HUDEP-2 (cell line): ENCODE measurements at regions not wholly inside any gene's neighbourhood (a gene's known extent, or its start where the extent isn't known, plus 50 kb on each side); places are given as distances from the start of the nearest gene placed in this dataset.
"Not testable (repeated sequence)": the region's sequence is repeated elsewhere in the genome, so short reads cannot be mapped to it uniquely, and the experiment has no call there.

Experiments used
- DNase-seq, 76 experiments: peaks; one replicate each; lab custom pipeline; 2025; ENCODE audit not compliant: unreplicated experiment in 76 of 76; lab: John Stamatoyannopoulos, UW

GRCh38 chr7:91446819-91447218 lies 182.6 kb downstream of the FZD1 start:
- no peak for DNase-seq

DNA sequence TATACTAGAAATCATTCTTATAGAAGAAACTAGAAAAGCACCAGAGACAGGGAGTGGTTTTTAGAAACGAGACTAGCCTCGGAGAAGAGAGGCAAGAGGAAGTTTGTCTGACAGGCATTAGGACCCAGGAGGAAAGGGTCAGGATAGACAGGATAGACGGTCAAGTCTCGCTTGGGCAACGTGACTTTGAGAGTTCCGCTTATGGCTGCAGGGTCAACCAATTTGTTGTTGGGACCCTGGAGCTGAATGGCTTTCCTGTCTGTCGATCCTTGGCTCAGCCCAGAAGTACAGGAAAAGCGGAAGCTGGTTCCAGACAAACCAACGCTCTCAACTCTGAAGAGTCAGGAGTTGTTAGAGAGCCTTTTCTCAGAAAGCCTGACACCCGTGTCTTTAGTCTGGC lies 191.2 kb downstream of the FZD1 start:
- no peak for DNase-seq

DNA sequence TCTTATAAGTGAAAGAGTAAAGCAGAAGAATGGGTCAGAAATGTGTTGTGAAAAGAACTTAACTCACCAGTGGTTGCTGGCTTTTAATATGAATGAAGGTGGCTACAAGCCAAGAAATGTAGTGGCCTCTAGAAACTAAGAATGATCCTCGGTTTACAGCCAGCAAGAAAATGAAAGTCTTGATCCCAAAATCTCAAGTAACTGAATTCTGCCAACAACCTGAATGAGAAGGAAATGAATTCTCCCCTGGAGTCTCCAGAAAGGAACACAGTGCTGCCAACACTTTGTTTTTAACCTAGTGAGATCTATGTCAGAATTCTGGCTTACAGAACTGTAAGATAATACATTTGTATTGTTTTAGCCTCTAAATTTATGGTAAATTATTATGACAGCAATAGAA lies 193.0 kb downstream of the FZD1 start:
- no peak for DNase-seq

GRCh38 chr7:91459539-91459938 lies 195.3 kb downstream of the FZD1 start:
- no peak for DNase-seq

- no peak for DNase-seq
Measured at GRCh38 chr7:91462316-91462715, 198.1 kb downstream of the FZD1 start.

DNA sequence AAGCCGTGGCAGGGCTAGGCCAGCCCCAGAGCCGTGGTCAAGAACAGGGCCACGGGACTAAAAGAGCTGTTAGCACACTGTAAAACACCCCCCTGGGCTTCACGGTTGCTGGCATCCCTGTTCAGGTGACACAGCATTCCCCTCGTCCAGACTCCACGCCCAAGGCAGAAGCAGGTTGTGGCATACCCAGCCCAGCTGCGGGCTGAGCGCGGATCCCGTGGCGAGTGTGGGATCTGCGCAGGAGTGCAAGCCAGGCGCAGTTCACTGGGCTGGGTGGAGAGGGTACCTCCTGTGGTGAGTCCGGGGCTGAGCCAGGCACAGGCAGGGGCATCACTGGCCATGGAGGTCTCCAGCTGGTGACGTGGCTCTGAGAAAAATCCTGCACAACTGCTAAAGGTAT lies 199.1 kb downstream of the FZD1 start:
- no peak for DNase-seq

- DNase-seq, result no peak
Measured at GRCh38 chr7:91465595-91466061, 201.4 kb downstream of the FZD1 start.

DNA sequence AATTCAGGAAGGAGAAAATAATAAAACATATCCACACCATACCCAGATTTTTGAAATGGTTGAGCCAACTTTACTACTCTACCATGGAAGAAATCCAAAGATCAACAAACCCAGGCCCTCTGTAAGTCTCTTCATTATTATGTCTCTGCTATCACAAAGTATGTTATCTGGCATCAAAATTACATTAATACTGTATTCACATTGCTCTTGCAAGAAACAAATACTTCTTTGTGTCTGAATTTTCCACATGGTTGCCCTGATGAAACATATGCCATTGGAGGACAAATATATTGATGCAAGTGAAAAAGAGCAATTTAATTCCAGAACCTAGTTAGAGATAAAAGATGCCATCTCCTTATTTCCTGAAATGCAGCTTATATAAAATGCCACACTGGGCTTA lies 204.0 kb downstream of the FZD1 start:
- DNase-seq, result no peak

DNA sequence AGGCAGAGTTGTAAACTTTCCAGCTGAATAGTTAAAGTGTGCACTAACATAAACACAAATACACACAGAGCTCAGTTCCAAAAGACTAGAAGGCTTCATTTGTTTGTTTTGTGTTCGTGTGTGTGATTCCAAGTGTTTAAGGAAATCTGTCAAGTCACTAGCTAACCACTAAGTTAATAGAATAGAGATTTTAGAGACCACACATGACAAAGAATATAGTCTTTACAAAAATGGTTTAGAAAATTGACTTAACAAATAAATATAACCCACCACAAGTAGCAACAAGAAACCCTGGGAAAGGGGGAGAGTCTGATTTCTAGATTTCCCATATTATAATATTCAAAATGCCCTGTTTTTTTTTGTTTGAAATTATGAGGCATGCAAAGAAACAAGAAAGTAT lies 209.4 kb downstream of the FZD1 start:
- DNase-seq, result no peak

GRCh38 chr7:91474074-91474473 lies 209.8 kb downstream of the FZD1 start:
- DNase-seq, result no peak

DNA sequence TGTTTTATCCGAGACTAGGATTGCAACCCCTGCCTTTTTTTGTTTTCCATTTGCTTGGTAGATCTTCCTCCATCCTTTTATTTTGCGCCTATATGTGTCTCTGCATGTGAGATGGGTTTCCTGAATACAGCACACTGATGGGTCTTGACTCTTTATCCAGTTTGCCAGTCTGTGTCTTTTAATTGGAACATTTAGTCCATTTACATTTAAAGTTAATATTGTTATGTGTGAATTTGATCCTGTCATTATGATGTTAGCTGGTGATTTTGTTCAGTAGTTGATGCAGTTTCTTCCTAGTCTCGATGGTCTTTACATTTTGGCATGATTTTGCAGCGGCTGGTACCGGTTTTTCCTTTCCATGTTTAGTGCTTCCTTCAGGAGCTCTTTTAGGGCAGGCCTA lies 216.2 kb downstream of the FZD1 start:
- not testable (repeated sequence) for DNase-seq

- DNase-seq, result no peak
Measured at GRCh38 chr7:91491868-91492267, 227.6 kb downstream of the FZD1 start.

DNA sequence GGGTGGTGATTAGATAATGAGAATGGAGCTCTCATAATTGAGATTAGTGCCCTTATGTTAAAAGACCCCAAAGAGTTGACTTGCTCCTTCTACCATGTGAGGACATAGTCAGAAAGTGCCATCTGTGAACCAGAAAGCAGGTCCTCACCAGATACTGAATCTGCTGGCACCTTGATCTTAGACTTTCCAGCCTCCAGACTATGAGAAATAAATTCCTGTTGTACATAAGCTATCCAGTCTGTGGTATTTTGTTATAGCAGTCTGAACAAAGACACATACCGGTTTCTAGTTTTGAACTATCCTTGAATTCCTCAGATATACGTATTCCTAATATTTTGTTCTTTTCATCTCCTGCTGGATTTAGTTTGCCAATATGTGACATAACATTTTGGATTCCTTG lies 228.1 kb downstream of the FZD1 start:
- DNase-seq, result no peak

DNA sequence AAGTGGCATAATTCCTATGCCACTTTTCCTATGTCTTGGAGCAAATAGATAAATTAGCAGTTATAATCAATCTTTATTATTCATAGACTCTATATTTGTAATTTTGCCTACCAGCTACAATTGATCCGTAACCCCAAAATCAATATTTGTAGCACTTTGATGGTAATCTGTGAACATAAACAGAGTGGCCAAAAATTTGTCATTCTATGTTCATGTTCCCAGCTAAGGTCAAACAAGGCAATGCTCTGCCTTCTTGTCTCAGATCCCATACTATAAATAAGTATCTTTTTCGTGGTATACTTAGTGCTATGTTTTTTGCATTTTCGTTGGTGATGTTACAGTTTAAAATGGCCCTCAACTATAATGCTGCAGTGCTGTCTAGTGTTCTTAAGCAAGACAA lies 228.5 kb downstream of the FZD1 start:
- no peak for DNase-seq

GRCh38 chr7:91494450-91494849 lies 230.2 kb downstream of the FZD1 start:
- DNase-seq, result no peak

DNA sequence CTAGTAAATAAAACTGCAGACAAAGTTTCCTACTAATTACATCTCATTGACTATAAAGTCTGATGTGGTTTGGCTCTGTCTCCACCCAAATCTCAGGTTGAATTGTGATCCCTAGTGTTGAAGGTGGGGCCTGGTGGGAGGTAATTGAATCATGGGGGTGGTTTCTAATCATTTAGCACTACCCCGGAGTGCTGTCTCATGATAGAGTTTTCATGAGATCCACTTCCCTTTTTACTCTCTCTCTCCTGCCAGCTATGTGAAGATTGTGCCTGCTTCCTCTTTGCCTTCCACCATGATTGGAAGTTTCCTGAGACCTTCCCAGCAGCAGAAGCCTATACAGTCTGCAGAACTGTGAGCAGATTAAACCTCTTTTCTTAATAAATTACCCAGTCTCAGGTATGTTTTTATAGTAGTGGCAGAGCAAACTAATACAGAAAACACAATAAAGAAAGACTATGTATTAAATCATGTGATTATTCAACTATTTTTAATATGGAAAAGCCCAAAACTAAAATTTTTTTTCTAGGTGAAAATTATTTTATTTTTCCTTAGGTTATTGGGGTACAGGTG lies 232.1 kb downstream of the FZD1 start:
- DNase-seq, result peak in 1 of 76 experiments; percentile 5

- not testable (repeated sequence) for DNase-seq
Measured at GRCh38 chr7:91497277-91497676, 233.0 kb downstream of the FZD1 start.

DNA sequence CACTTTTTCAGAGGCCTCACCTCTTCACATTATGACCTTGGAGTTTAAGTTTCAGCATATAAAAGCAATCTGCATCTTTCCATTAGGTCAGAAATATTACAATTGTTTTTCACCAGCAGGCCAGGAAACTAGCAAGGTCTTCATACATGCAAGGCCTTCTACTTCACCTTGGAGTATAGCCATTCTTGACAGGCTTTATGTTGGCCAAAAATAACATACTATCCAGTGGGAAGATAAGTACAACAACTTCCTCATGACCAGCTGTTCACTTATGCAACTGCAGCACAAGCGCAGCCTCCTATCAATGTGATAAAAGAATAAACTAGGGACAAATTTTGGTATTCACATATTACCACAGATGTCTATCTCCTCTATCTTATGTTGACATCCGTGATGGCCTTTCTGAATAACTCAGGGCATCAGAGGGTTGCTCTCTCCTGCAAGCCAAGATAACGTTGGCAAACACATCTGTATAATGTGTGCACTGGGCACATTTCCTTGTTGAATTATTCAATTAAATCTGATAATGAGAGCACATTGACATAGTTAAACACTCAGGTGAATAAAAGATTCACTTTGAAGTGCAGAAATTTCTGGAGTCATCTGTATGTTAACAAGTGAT lies 239.8 kb downstream of the FZD1 start:
- peak in 18 of 76 experiments; percentile 1 to 65 (median 22) for DNase-seq

DNA sequence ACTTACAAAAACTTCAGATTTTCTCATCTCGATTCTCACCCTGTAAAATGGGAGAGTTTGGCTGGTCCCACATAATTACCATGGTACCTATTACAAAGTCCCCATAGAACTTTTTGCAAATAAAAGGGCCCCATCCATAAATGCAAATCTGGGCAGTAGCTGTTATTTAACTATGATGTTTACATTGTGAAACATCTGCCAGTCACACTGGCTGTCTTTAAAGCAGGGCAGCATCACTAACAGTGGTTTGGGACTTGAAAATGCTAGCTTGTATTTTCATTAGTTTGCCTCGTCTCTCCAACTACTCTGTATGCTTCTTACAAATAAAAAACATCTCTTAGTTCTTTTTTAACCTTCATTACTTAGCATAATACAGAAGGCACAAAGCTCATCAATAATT lies 240.7 kb downstream of the FZD1 start:
- DNase-seq, result no peak

- DNase-seq, result not testable (repeated sequence)
Measured at GRCh38 chr7:91506966-91507365, 242.7 kb downstream of the FZD1 start.

GRCh38 chr7:91511861-91512260 lies 247.6 kb downstream of the FZD1 start:
- DNase-seq, result not testable (repeated sequence)

DNA sequence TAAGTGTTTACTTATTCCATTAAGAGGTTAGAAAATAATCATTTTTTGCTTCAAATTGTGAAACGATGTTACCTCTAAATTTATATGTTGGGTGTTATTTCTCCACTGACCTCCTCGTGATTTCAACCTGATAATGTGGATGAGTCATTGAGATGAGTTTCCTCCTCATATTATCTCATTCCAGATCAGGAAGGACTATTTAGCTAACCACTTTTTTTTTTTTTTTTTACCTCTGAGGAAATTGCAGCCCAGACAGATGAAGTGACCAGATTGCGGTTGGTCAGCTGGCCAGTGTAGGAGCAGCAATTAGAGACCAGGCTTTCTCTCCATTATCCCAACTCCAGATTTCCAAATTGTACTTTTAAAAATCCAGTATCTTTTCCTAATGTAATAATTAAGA lies 248.7 kb downstream of the FZD1 start:
- no peak for DNase-seq

- DNase-seq, result no peak
Measured at GRCh38 chr7:91514591-91514990, 250.4 kb downstream of the FZD1 start.
